RWPE2 (cell line): ENCODE measurements at regions not wholly inside any gene's neighbourhood (a gene's known extent, or its start where the extent isn't known, plus 50 kb on each side); places are given as distances from the start of the nearest gene placed in this dataset.

ENCODE experiments used
- ATAC-seq: fragments of 200-7000 bp; cut with Tn5 transposase; 3 replicates; pipeline ENCODE4 v1.9.1; 2021; ENCODE audit warnings: low read depth
- DNase-seq: peaks from one replicate; pipeline ENCODE4 v3.0.0-alpha.2; 2020; ENCODE audit warnings: low spot score
- H3K27ac ChIP-seq: fragments of 450-650 bp; 2 replicates; pipeline ENCODE4 v1.5.1; 2017; ENCODE audit warnings: mild to moderate bottlenecking; ENCODE audit not compliant: poor library complexity, severe bottlenecking
- H3K27me3 ChIP-seq: fragments of 250-450 bp; sonication (Bioruptor Pico); 2 replicates; pipeline ENCODE4 v1.5.1; 2021; ENCODE audit warnings: mild to moderate bottlenecking, moderate library complexity; ENCODE audit not compliant: insufficient read depth, poor library complexity, severe bottlenecking
- H3K36me3 ChIP-seq: fragments of 250-450 bp; sonication (Bioruptor Pico); 2 replicates; pipeline ENCODE4 v1.5.1; 2020; ENCODE audit warnings: low read depth, mild to moderate bottlenecking, moderate library complexity
- H3K4me1 ChIP-seq: fragments of 250-450 bp; sonication (Bioruptor Pico); 2 replicates; pipeline ENCODE4 v1.5.1; 2021; ENCODE audit warnings: mild to moderate bottlenecking, moderate library complexity; ENCODE audit not compliant: insufficient read depth, poor library complexity, severe bottlenecking
- H3K4me3 ChIP-seq: fragments of 250-450 bp; sonication (Bioruptor Pico); 2 replicates; pipeline ENCODE4 v1.5.1; 2021; ENCODE audit warnings: mild to moderate bottlenecking, moderate library complexity; ENCODE audit not compliant: severe bottlenecking
- H3K9me3 ChIP-seq: fragments of 250-450 bp; sonication (Bioruptor Pico); 2 replicates; pipeline ENCODE4 v1.5.1; 2021; ENCODE audit warnings: mild to moderate bottlenecking, moderate library complexity; ENCODE audit not compliant: severe bottlenecking
- CTCF ChIP-seq: fragments of 450-650 bp; IDR thresholded peaks from one replicate; pipeline ENCODE4 v1.5.1; 2017; ENCODE audit warnings: mild to moderate bottlenecking, moderate library complexity; ENCODE audit not compliant: poor library complexity, severe bottlenecking

GRCh38 chr19:5228490-5228889 lies 112.1 kb downstream of the PTPRS start:
- TF ChIP-seq CTCF: no peak
- Histone ChIP-seq H3K36me3 (no peaks in the 10 kb centered on the region), H3K27me3 (no peaks in the 10 kb centered on the region), H3K4me1 (no peaks in the 10 kb centered on the region), H3K27ac (no peak overlapping the region), H3K9me3 (no peaks in the 10 kb centered on the region), H3K4me3 (no peak overlapping the region)
- no peak for ATAC-seq
- no peak for DNase-seq

- ATAC-seq (no peak), DNase-seq (no peak)
- Histone ChIP-seq H3K4me3 (no peak overlapping the region), H3K9me3 (no peaks in the 10 kb centered on the region), H3K27me3 (no peaks in the 10 kb centered on the region), H3K27ac (no peak overlapping the region), H3K4me1 (no peaks in the 10 kb centered on the region), H3K36me3 (no peaks in the 10 kb centered on the region)
- TF ChIP-seq CTCF: peak; percentile 19
Measured at GRCh38 chr19:5225486-5226345, 114.9 kb downstream of the PTPRS start.

GRCh38 chr19:5224480-5224879 lies 116.1 kb downstream of the PTPRS start:
- no peak for ATAC-seq
- no peak for TF ChIP-seq CTCF
- H3K27ac ChIP-seq: no peak overlapping the region
- H3K27me3 ChIP-seq: no peaks in the 10 kb centered on the region
- H3K9me3 ChIP-seq: no peaks in the 10 kb centered on the region
- H3K4me1 ChIP-seq: no peaks in the 10 kb centered on the region
- H3K36me3 ChIP-seq: no peaks in the 10 kb centered on the region
- no peak for DNase-seq
- no peak overlapping the region for H3K4me3 ChIP-seq

- DNase-seq (no peak), ATAC-seq (no peak)
- no peaks in the 10 kb centered on the region for H3K4me1 ChIP-seq
- H3K4me3 ChIP-seq: no peak overlapping the region
- H3K27me3 ChIP-seq: no peaks in the 10 kb centered on the region
- H3K27ac ChIP-seq: no peak overlapping the region
- H3K36me3 ChIP-seq: no peaks in the 10 kb centered on the region
- H3K9me3 ChIP-seq: no peaks in the 10 kb centered on the region
- no peak for TF ChIP-seq CTCF
Measured at GRCh38 chr19:5222821-5223321, 117.7 kb downstream of the PTPRS start.

- Histone ChIP-seq H3K9me3 (no peaks in the 10 kb centered on the region), H3K36me3 (no peaks in the 10 kb centered on the region), H3K4me3 (no peak overlapping the region), H3K27me3 (no peaks in the 10 kb centered on the region), H3K27ac (no peak overlapping the region), H3K4me1 (no peaks in the 10 kb centered on the region)
- TF ChIP-seq CTCF: no peak
- DNase-seq: no peak
- no peak for ATAC-seq
Measured at GRCh38 chr19:5222178-5222577, 118.4 kb downstream of the PTPRS start.
